Suppressor macrophage (primary cell): ENCODE measurements at regions not wholly inside any gene's neighbourhood (a gene's known extent, or its start where the extent isn't known, plus 50 kb on each side); places are given as distances from the start of the nearest gene placed in this dataset.

Experiments used
- DNase-seq, 4 experiments: peaks; one replicate each; pipeline ENCODE4 v3.0.0-alpha.2; 2020 to 2022

DNA sequence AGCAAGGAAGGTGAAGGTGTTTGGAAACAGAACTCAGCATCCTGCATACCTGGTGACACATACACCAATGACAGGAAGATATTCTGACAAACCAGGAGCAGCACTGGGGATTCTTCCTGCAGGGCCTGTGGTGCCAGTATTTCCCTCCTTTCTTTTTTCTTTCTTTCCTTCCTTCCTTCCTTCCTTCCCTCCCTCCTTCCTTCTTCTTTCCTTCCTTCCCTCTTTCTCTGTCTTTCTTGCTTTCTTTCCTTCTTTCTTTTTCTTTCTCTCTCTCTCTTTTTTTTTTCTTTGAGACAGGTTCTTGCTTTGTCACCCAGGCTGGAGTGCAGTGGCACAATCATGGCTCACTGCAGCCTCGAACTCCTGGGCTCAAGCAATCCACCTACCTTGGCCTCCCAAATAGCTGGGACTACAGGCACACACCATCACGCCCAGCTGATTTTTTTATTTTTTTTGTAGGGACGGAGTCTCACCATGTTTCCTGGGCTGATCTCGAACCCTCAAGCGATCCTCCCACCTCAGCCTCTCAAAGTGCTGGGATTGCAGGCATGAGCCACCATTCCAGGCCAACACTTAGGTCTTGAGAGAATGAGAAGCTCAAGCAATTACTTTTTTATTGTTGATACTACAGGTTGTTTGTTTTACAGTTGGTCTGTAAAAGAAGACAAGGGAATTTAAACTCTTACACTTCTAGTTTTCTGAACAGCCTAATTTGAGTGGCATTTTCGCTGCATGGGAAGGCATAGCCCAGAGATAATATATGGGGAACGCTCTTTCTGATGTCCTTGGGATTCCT is 54.7 kb upstream of the GATA6 start:
- no peak for DNase-seq

DNA sequence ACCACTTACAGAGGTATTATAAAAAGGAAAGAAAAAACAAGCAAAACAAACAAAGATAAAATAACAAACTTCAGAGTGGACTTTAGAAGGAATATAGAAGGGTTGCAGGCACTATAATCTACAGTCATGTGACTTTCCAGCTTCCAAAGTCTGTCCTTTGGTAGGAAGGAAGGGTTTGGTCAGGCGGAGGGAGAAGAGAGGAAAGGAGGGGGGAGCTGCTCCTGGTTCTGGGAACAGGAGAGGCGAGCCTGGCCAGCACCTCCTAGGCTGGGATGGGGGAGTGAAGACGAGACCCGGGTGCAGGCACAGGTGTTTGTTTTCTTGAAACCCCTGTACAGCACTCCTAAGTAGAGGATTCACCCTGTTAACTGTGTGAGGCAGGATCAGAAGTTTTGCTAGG is 53.8 kb upstream of the GATA6 start:
- no peak for DNase-seq
